ENCODE measurements at regions not wholly inside any gene's neighbourhood (a gene's known extent, or its start where the extent isn't known, plus 50 kb on each side); places are given as distances from the start of the nearest gene placed in this dataset.
A peak's percentile ranks its signal among the peaks of the same experiment; 100 is the strongest.
"Not testable (repeated sequence)": the region's sequence is repeated elsewhere in the genome, so short reads cannot be mapped to it uniquely, and the experiment has no call there.

DNA sequence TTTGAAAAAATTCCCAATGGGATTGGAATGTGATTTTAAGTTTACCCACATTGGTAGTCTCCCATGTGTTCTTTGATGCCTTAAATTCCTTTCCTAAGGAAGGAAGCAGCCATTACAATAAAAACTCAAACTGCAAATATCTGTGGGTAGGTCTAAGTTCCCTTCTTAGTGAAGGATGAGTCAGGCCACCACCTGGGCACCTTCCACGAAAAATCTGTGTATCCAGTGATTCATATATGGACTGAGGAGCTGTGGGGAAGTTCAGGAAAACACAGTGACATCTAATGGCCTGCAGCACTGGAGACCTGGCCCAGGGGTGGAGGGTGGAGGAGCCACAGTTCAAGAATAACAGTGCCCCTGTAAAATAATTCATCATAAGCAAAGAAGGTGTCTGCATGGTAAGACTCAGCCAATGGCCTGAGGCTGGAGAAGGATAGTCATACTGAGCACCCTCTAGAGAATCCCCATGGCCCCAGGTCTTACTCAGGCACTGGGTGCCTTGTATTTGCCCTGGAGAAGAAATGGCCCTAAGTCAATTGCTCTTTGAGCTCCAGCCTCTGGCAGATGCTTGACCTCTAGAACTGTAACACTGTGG lies 248.6 kb downstream of the SP3 start:
- H3K4me3 ChIP-seq (ENCODE audit: low read length), result no peak overlapping the region
- DNase-seq (ENCODE audit: low read depth), result peak; percentile 79
- no peak for TF ChIP-seq CTCF (IDR thresholded peaks at IDR 0.05; ENCODE audit: insufficient read depth, low read depth, low read length, missing control alignments)

DNA sequence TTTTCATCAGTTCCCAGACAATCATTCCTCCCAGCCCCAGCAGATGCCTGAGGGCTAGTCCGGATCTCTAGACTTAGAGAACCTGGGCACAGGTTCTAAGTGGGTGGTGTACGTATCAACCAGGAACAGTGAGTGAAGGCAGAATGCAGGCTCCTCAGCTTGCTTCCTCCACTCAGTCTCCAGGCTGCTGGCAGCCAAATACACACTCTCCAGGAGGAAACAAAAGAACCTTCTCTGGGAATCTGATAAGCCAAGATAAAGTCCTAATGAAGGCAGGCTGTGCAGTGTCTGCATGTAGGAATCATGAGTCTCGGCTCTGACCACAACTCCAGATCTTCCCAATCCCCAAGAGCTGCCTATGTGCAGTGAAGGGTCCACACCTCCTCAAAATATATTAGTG lies 245.7 kb downstream of the SP3 start:
- no peak overlapping the region for H3K4me3 ChIP-seq (ENCODE audit: low read length)
- no peak for TF ChIP-seq CTCF (IDR thresholded peaks at IDR 0.05; ENCODE audit: insufficient read depth, low read depth, low read length, missing control alignments)
- DNase-seq (ENCODE audit: low read depth), result no peak

DNA sequence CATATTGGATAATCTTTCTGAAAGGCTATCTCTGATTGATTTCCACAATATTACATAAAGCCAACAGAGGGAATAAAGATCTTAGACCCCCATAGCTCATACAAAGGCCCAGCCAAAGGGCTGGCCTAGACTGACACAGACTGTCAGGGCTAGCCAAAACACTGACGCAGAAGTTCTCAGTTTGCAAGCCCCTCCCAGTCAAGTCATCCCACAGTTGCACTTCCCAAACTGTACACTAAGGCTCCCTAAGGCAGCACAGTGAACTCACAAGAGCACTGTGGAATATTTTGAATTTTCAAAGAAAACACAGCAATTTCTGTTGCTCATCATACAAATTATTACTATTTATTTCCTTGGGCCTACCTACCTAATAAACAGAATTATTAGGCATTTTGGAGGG lies 244.9 kb downstream of the SP3 start:
- peak; percentile 48 for DNase-seq (ENCODE audit: low read depth)
- TF ChIP-seq CTCF (IDR thresholded peaks at IDR 0.05; ENCODE audit: insufficient read depth, low read depth, low read length, missing control alignments), result peak; percentile 16

DNA sequence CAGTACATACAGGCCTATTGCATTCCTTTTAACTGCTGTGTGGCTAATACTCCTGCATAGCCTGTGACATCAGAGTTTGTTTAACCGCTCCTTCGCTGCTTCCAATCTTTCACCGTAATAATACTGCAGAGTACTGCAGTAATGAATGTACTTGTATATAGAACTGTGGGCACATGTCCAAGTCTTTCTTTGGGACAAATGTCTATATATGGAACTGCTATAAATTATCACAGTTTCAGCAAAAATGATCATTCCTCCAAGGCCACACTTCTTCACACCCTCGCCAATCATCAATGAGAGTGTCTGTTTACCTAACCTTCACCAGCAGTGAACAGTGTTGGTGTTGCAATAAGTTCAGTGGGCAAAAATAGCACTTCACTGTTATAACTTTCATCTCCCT lies 230.4 kb downstream of the SP3 start:
- no peak overlapping the region for H3K4me3 ChIP-seq (ENCODE audit: low read length)
- DNase-seq (ENCODE audit: low read depth), result no peak
- TF ChIP-seq CTCF (IDR thresholded peaks at IDR 0.05; ENCODE audit: insufficient read depth, low read depth, low read length, missing control alignments), result no peak

More for the DNA sequence above, 244.9 kb downstream of the SP3 start:
- H3K4me3 ChIP-seq (ENCODE audit: low read length), result no peak overlapping the region

DNA sequence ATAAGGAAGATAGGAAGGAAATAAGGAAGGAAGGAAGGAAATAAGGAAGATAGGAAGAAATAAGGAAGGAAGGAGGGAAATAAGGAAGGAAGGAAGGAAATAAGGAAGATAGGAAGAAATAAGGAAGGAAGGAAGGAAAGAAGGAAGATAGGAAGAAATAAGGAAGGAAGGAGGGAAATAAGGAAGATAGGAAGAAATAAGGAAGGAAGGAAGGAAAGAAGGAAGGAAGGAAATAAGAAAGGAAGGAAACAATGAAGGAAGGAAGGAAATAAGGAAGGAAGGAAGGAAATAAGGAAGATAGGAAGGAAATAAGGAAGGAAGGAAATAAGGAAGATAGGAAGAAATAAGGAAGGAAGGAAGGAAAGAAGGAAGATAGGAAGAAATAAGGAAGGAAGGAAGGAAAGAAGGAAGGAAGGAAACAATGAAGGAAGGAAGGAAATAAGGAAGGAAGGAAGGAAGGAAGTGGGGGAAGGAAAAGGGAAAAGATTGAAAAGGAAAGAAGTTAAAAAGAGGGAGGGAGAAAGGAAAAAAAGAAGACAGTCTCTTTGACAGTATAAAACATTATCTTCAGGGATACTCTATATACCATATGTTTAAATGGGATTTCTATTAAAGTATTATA lies 227.1 kb downstream of the SP3 start:
- not testable (repeated sequence) for H3K4me3 ChIP-seq (ENCODE audit: low read length); DNase-seq (ENCODE audit: low read depth)

- TF ChIP-seq CTCF (IDR thresholded peaks at IDR 0.05; ENCODE audit: insufficient read depth, low read depth, low read length, missing control alignments), result no peak
- H3K4me3 ChIP-seq (ENCODE audit: low read length), result no peak overlapping the region
- DNase-seq (ENCODE audit: low read depth), result no peak
Measured at GRCh38 chr2:173739006-173739405, 226.2 kb downstream of the SP3 start.

DNA sequence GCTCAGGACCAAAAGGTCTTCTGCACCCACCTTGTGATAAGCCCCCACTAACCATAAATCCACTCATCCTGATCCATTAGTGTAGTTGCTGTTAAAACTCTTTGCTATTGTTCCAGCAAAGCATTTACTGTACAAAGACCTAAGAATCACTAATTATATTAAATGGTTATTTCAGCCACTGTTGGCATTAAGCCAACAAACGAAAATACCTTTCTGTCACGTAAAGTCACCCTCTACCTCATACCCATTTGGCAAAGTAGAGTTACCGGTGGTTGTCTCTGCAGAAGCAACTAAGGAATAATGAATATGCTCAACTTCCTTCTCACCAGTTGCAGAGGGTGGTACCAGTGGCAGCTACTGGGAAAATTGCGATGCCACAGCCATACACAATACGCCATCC lies 224.5 kb downstream of the SP3 start:
- DNase-seq (ENCODE audit: low read depth), result no peak
- H3K4me3 ChIP-seq (ENCODE audit: low read length), result no peak overlapping the region
- TF ChIP-seq CTCF (IDR thresholded peaks at IDR 0.05; ENCODE audit: insufficient read depth, low read depth, low read length, missing control alignments), result no peak

Data from epithelial cell of esophagus (primary cell).